ENCODE measurements at regions not wholly inside any gene's neighbourhood (a gene's known extent, or its start where the extent isn't known, plus 50 kb on each side); places are given as distances from the start of the nearest gene placed in this dataset.

- no peak overlapping the region for H3K27ac Mint-ChIP-seq
- intact Hi-C loops (cut with micrococcal nuclease) = no loop called here
- no peaks in the 10 kb centered on the region for H3K4me1 Mint-ChIP-seq
- DNase-seq = no peak
- no peaks in the 10 kb centered on the region for H3K27me3 Mint-ChIP-seq
- CTCF ChIA-PET = no interaction called here
- no peak overlapping the region for H3K4me3 Mint-ChIP-seq
- POLR2A ChIA-PET = no interaction called here
- TF ChIP-seq CTCF (IDR thresholded peaks at IDR 0.05) = no peak
- no peaks in the 10 kb centered on the region for H3K36me3 Mint-ChIP-seq (ENCODE audit: low read depth)
- H3K9me3 Mint-ChIP-seq = no peaks in the 10 kb centered on the region
- no peak for ATAC-seq (ENCODE audit: low read depth)
These were observed 88.6 kb upstream of the ZNF536 start for GRCh38 chr19:30283556-30283955.

- intact Hi-C loops (cut with micrococcal nuclease) = no loop called here
- no peak for TF ChIP-seq CTCF (IDR thresholded peaks at IDR 0.05)
- H3K27me3 Mint-ChIP-seq = no peaks in the 10 kb centered on the region
- H3K27ac Mint-ChIP-seq = no peak overlapping the region
- no peak for ATAC-seq (ENCODE audit: low read depth)
- no peaks in the 10 kb centered on the region for H3K36me3 Mint-ChIP-seq (ENCODE audit: low read depth)
- POLR2A ChIA-PET = no interaction called here
- peaks cover 1% of the 10 kb centered on the region for H3K9me3 Mint-ChIP-seq
- no peak for DNase-seq
- H3K4me3 Mint-ChIP-seq = no peak overlapping the region
- no peaks in the 10 kb centered on the region for H3K4me1 Mint-ChIP-seq
- CTCF ChIA-PET = no interaction called here
These were observed 88.0 kb upstream of the ZNF536 start for GRCh38 chr19:30284209-30284608.

GRCh38 chr19:30284885-30285284, 87.3 kb upstream of the ZNF536 start:
- TF ChIP-seq CTCF (IDR thresholded peaks at IDR 0.05) = no peak
- H3K9me3 Mint-ChIP-seq = peaks cover 2% of the 10 kb centered on the region
- no peak overlapping the region for H3K27ac Mint-ChIP-seq
- H3K4me1 Mint-ChIP-seq = no peaks in the 10 kb centered on the region
- ChIA-PET POLR2A (no interaction called here), CTCF (no interaction called here)
- H3K36me3 Mint-ChIP-seq (ENCODE audit: low read depth) = no peaks in the 10 kb centered on the region
- H3K4me3 Mint-ChIP-seq = no peak overlapping the region
- no peak for DNase-seq
- intact Hi-C loops (cut with micrococcal nuclease) = no loop called here
- ATAC-seq (ENCODE audit: low read depth) = no peak
- H3K27me3 Mint-ChIP-seq = no peaks in the 10 kb centered on the region

DNA sequence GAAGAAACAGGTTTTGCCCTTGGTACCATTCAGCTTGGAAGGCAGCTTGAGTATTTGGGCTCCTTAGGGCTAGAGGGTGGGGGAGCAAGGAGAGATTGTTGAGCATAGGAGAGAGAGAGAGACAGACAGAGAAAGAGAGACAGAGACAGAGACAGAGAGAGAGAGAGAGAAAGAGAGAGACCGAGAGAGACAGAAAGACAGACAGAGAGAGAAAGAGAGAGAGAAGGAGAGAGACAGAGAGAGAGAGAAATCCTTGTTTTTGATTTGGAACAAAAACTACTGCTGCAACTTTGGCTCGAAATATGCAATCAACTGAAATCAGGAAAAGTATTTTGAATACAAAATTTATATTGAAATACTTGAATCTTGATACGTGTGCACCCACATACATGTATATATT, 85.8 kb upstream of the ZNF536 start:
- H3K36me3 Mint-ChIP-seq (ENCODE audit: low read depth) = no peaks in the 10 kb centered on the region
- no peak for TF ChIP-seq CTCF (IDR thresholded peaks at IDR 0.05)
- CTCF ChIA-PET = no interaction called here
- no peaks in the 10 kb centered on the region for H3K4me1 Mint-ChIP-seq
- no peak overlapping the region for H3K27ac Mint-ChIP-seq
- ATAC-seq (ENCODE audit: low read depth) (no peak), DNase-seq (no peak)
- H3K4me3 Mint-ChIP-seq = no peak overlapping the region
- POLR2A ChIA-PET = no interaction called here
- intact Hi-C loops (cut with micrococcal nuclease) = no loop called here
- H3K9me3 Mint-ChIP-seq = peaks cover 8% of the 10 kb centered on the region
- H3K27me3 Mint-ChIP-seq = no peaks in the 10 kb centered on the region

DNA sequence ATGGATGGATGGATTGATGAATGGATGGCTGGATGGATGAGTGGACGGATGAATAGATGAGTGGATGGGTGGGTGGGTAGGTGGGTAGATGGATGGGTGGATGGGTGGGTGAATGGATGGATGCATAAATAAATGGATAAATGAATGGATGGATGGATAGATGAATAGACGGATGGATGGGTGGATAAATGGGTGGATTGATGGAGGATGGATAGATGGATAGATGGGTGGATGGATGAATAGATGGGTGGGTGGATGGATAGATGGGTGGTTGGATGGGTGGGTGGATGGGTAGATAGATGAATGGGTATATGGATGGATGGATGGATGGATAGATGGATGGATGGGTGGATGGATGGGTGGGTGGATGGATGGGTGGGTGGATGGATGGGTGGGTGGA, 84.9 kb upstream of the ZNF536 start:
- ATAC-seq (ENCODE audit: low read depth) = no peak
- Mint-ChIP-seq H3K9me3 (peaks cover 12% of the 10 kb centered on the region), H3K27ac (no peak overlapping the region), H3K36me3 (ENCODE audit: low read depth) (no peaks in the 10 kb centered on the region), H3K4me1 (no peaks in the 10 kb centered on the region), H3K4me3 (no peak overlapping the region), H3K27me3 (no peaks in the 10 kb centered on the region)
- TF ChIP-seq CTCF (IDR thresholded peaks at IDR 0.05) = no peak
- POLR2A ChIA-PET = no interaction called here
- DNase-seq = no peak
- CTCF ChIA-PET = no interaction called here
- intact Hi-C loops (cut with micrococcal nuclease) = no loop called here
